NCI-H187 (cell line): ENCODE measurements at regions not wholly inside any gene's neighbourhood (a gene's known extent, or its start where the extent isn't known, plus 50 kb on each side); places are given as distances from the start of the nearest gene placed in this dataset.

Experiments
- DNase-seq, 2 experiments: peaks; one replicate each; lab custom pipeline; 2025; lab: John Stamatoyannopoulos, UW

- no peak for DNase-seq
These were observed 176.0 kb downstream of the ESRRB start for GRCh38 chr14:76551906-76552305.

- no peak for DNase-seq
These were observed 188.8 kb downstream of the ESRRB start for GRCh38 chr14:76564471-76565422.

GRCh38 chr14:76566439-76566838 lies 190.5 kb downstream of the ESRRB start:
- DNase-seq, result no peak

- no peak for DNase-seq
These were observed 186.7 kb upstream of the VASH1 start for GRCh38 chr14:76574416-76575095.

- no peak for DNase-seq
These were observed 186.2 kb upstream of the VASH1 start for GRCh38 chr14:76575108-76575507.

GRCh38 chr14:76576047-76576741 lies 185.1 kb upstream of the VASH1 start:
- DNase-seq, result peak in 1 of 2 experiments; percentile 27

GRCh38 chr14:76577090-76577489 lies 184.2 kb upstream of the VASH1 start:
- no peak for DNase-seq

GRCh38 chr14:76577837-76578236 lies 183.4 kb upstream of the VASH1 start:
- DNase-seq, result no peak

GRCh38 chr14:76580399-76580798 lies 180.9 kb upstream of the VASH1 start:
- DNase-seq, result no peak

GRCh38 chr14:76580967-76581366 lies 180.3 kb upstream of the VASH1 start:
- no peak for DNase-seq

- DNase-seq, result no peak
These were observed 179.7 kb upstream of the VASH1 start for GRCh38 chr14:76581592-76581991.

- DNase-seq, result no peak
These were observed 178.8 kb upstream of the VASH1 start for GRCh38 chr14:76582447-76582846.

GRCh38 chr14:76583174-76583573 lies 178.1 kb upstream of the VASH1 start:
- DNase-seq, result no peak

- no peak for DNase-seq
These were observed 177.5 kb upstream of the VASH1 start for GRCh38 chr14:76583805-76584204.

GRCh38 chr14:76584271-76584702 lies 177.0 kb upstream of the VASH1 start:
- DNase-seq, result no peak

- no peak for DNase-seq
These were observed 175.7 kb upstream of the VASH1 start for GRCh38 chr14:76585616-76586015.

GRCh38 chr14:76589246-76589645 lies 172.0 kb upstream of the VASH1 start:
- DNase-seq, result no peak

- DNase-seq, result no peak
These were observed 170.0 kb upstream of the VASH1 start for GRCh38 chr14:76591266-76591665.

- DNase-seq, result no peak
These were observed 166.0 kb upstream of the VASH1 start for GRCh38 chr14:76595266-76595665.

- DNase-seq, result no peak
These were observed 163.9 kb upstream of the VASH1 start for GRCh38 chr14:76597387-76597786.

- no peak for DNase-seq
These were observed 162.1 kb upstream of the VASH1 start for GRCh38 chr14:76599141-76599540.

- no peak for DNase-seq
These were observed 161.5 kb upstream of the VASH1 start for GRCh38 chr14:76599559-76600287.
